ENCODE measurements at regions not wholly inside any gene's neighbourhood (a gene's known extent, or its start where the extent isn't known, plus 50 kb on each side); places are given as distances from the start of the nearest gene placed in this dataset.

DNA sequence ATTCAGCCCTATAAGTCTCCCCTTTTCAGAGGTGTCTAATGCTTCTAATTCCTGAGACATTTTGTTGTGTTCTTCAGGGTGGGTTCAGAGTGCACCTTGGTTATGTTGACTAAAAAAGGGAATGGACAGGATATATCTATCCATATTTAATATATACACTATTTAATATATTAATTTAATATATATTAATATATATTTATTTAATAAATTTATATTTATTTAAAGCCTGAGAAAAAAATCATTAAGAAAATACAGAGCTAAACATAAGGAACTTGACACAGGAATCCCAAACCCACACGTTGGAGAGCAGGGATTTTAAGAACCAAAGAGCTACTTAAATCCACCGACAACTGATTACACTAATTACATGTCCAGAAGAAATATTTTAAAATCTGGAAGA, 674.2 kb upstream of the KIRREL3 start:
- TF ChIP-seq, protein P1, sequence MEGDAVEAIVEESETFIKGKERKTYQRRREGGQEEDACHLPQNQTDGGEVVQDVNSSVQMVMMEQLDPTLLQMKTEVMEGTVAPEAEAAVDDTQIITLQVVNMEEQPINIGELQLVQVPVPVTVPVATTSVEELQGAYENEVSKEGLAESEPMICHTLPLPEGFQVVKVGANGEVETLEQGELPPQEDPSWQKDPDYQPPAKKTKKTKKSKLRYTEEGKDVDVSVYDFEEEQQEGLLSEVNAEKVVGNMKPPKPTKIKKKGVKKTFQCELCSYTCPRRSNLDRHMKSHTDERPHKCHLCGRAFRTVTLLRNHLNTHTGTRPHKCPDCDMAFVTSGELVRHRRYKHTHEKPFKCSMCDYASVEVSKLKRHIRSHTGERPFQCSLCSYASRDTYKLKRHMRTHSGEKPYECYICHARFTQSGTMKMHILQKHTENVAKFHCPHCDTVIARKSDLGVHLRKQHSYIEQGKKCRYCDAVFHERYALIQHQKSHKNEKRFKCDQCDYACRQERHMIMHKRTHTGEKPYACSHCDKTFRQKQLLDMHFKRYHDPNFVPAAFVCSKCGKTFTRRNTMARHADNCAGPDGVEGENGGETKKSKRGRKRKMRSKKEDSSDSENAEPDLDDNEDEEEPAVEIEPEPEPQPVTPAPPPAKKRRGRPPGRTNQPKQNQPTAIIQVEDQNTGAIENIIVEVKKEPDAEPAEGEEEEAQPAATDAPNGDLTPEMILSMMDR (IDR thresholded peaks at IDR 0.05), result no peak
- Histone ChIP-seq H3K9me3 (no peaks in the 10 kb centered on the region), H3K27ac (no peak overlapping the region), H3K4me1 (ENCODE audit: control insufficient read depth in 1 of 2, low read depth in 2 of 2) (no peaks in the 10 kb centered on the region), H3K27me3 (replicated peaks; ENCODE audit: insufficient read depth) (no peaks in the 10 kb centered on the region), H3K36me3 (no peaks in the 10 kb centered on the region), H3K4me3 (no peak overlapping the region)
- ATAC-seq (ENCODE audit: insufficient number of reproducible peaks, low FRiP score, low read depth) (no peak), DNase-seq (ENCODE audit: low spot score) (no peak)

DNA sequence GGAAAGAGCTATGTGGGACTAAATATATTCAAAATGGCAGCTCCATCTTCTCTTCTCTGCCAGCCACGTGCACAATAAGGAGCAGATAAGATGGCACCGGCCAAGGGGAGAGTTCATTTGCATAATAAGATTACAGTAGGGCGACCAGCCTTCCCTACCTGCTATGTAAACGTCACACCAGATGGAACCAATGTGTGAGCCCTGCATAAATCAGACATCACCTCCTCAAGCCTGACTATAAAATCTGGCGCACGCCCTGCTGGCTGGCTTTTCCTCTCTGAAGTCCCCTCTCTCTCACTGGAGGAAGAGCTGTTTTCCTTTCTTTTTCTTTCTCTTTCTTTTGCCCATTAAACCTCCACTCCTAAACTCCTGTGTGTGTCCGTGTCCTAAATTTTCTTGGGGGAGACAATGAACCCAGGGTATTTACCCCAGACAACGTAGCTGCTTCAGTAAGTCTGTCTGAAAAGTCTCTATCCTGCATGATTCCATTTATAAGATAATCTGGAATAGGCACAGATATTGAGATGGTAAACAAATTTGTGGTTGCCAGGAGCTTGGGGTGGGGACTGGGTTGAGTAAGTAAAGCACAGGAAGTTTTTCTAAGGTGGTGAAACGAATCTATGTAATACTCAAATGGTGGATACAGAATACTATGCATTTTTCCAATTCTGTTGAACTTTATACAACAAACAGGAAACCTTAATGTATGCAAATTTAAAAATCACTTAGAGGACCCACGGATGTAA, 670.0 kb upstream of the KIRREL3 start:
- no peak for DNase-seq (ENCODE audit: low spot score)
- Histone ChIP-seq H3K27ac (no peak overlapping the region), H3K9me3 (no peaks in the 10 kb centered on the region), H3K27me3 (replicated peaks; ENCODE audit: insufficient read depth) (no peaks in the 10 kb centered on the region), H3K36me3 (no peaks in the 10 kb centered on the region), H3K4me1 (ENCODE audit: control insufficient read depth in 1 of 2, low read depth in 2 of 2) (no peaks in the 10 kb centered on the region), H3K4me3 (no peak overlapping the region)
- TF ChIP-seq, protein P1 (IDR thresholded peaks at IDR 0.05), result no peak
- no peak for ATAC-seq (ENCODE audit: insufficient number of reproducible peaks, low FRiP score, low read depth)

DNA sequence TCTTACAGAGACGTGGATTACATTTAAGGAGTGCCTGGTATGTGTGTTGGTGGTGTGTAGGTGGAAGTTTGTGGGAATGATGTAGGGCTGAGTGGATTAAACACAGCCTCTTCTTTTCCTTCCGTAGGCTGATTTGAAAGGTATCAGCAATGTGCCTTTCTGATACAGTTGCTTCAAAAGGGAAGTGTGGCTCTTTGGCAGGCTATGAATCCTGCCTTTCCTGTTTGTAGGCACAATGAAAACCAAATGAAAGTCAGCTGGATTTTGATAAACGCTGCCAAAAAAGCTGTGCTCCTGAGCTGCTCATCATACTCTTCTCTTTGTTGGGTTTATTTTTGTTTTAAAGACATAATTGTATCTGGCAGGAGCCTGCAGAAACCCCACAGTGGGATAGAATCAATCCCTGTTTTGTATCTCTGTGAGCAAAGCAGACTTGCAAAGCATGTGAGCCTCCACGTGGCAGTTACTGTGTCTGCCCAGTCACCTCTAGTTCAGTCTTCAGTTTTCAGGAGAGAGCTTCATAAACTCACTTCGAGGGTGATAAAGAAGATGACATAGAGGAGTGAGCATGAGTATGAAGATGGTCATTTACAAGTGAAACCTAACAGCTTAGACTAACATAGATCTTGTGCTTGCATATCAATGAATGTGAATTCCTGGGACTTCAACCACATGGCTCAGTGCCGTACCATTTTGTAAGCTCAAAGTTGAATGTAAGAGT, 655.7 kb upstream of the KIRREL3 start:
- TF ChIP-seq, protein P1 (IDR thresholded peaks at IDR 0.05), result no peak
- ATAC-seq (ENCODE audit: insufficient number of reproducible peaks, low FRiP score, low read depth), result no peak
- no peak for DNase-seq (ENCODE audit: low spot score)
- Histone ChIP-seq H3K4me3 (no peak overlapping the region), H3K27me3 (replicated peaks; ENCODE audit: insufficient read depth) (no peaks in the 10 kb centered on the region), H3K27ac (no peak overlapping the region), H3K4me1 (ENCODE audit: control insufficient read depth in 1 of 2, low read depth in 2 of 2) (no peaks in the 10 kb centered on the region), H3K36me3 (no peaks in the 10 kb centered on the region), H3K9me3 (no peaks in the 10 kb centered on the region)

DNA sequence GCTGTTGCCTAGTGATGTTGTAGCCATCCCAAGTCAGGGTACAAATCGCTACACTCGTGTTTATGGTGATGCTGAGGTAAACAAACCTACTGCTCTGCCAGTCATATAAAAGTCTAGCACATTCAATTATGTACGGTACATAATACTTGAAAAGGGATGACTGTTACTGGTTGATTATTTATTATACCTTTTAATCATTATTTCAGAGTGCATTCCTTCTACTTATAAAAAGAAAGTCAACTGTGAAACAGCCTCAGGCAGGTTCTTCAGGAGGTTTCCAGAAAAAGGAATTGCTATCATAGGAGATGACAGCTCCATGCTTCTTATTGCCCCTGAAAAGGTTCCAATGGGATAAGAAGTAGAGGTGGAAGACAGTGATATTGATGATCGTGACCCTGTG, 652.5 kb upstream of the KIRREL3 start:
- no peaks in the 10 kb centered on the region for H3K9me3 ChIP-seq
- H3K27ac ChIP-seq, result no peak overlapping the region
- H3K36me3 ChIP-seq, result no peaks in the 10 kb centered on the region
- H3K4me3 ChIP-seq, result no peak overlapping the region
- ATAC-seq (ENCODE audit: insufficient number of reproducible peaks, low FRiP score, low read depth) (no peak), DNase-seq (ENCODE audit: low spot score) (no peak)
- no peaks in the 10 kb centered on the region for H3K27me3 ChIP-seq (replicated peaks; ENCODE audit: insufficient read depth)
- TF ChIP-seq, protein P1 (IDR thresholded peaks at IDR 0.05), result no peak
- H3K4me1 ChIP-seq (ENCODE audit: control insufficient read depth in 1 of 2, low read depth in 2 of 2), result no peaks in the 10 kb centered on the region

DNA sequence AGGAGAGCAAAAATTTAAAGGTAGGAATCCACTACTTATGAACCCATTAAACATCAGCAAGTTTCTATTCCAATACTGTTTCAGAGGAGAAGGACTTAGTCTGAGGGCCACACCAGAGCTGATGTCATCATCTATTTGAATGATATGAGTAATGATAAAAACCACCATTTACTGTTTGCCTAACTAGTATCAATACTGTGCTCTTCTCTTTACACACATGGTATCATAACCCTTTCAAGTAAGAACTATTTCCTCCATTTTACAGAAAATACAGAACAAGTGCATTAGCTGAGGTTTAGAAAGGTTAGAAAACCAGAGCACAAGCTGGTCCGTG, 651.3 kb upstream of the KIRREL3 start:
- no peaks in the 10 kb centered on the region for H3K4me1 ChIP-seq (ENCODE audit: control insufficient read depth in 1 of 2, low read depth in 2 of 2)
- no peaks in the 10 kb centered on the region for H3K36me3 ChIP-seq
- TF ChIP-seq, protein P1 (IDR thresholded peaks at IDR 0.05), result no peak
- no peaks in the 10 kb centered on the region for H3K9me3 ChIP-seq
- ATAC-seq (ENCODE audit: insufficient number of reproducible peaks, low FRiP score, low read depth), result no peak
- H3K4me3 ChIP-seq, result no peak overlapping the region
- no peak for DNase-seq (ENCODE audit: low spot score)
- no peaks in the 10 kb centered on the region for H3K27me3 ChIP-seq (replicated peaks; ENCODE audit: insufficient read depth)
- H3K27ac ChIP-seq, result no peak overlapping the region
